ENCODE measurements at regions not wholly inside any gene's neighbourhood (a gene's known extent, or its start where the extent isn't known, plus 50 kb on each side); places are given as distances from the start of the nearest gene placed in this dataset.

GRCh38 chr3:6771171-6771570 lies 89.7 kb upstream of the GRM7 start:
- Histone ChIP-seq H3K27me3 (ENCODE audit: insufficient read depth, low read depth, low read length) (no peaks in the 10 kb centered on the region), H4K20me1 (ENCODE audit: insufficient read depth) (no peaks in the 10 kb centered on the region), H2AFZ (ENCODE audit: low read depth, low read length) (no peak overlapping the region), H3F3A (ENCODE audit: insufficient read depth, low read length, poor library complexity, severe bottlenecking) (peaks cover 13% of the 10 kb centered on the region), H3K4me3 (ENCODE audit: low read length) (peak overlapping the region; percentile 37), H3K9me3 (ENCODE audit: low read length) (no peaks in the 10 kb centered on the region), H3K4me2 (ENCODE audit: low read length) (peak overlapping the region; percentile 6), H3K27ac (ENCODE audit: low read length) (peak overlapping the region; percentile 63), H3K79me2 (replicated peaks; ENCODE audit: insufficient read depth, low read length) (no peaks in the 10 kb centered on the region), H3K9ac (ENCODE audit: low read length) (peak overlapping the region; percentile 34), H3K36me3 (ENCODE audit: insufficient read depth, low read length) (no peaks in the 10 kb centered on the region), H3K9me2 (ENCODE audit: insufficient read depth, low read length) (no peaks in the 10 kb centered on the region)
- TF ChIP-seq EP300 (conservative IDR thresholded peaks at IDR 0.05; ENCODE audit: poor library complexity, severe bottlenecking) (peak; percentile 65), POLR2AphosphoS5 (IDR thresholded peaks at IDR 0.05) (peak; percentile 58), TAF1 (IDR thresholded peaks at IDR 0.05; ENCODE audit: low read depth) (no peak), REST (IDR thresholded peaks at IDR 0.05; ENCODE audit: borderline replicate concordance) (no peak), SMC3 (conservative IDR thresholded peaks at IDR 0.05; ENCODE audit: poor library complexity) (no peak), MXI1 (conservative IDR thresholded peaks at IDR 0.05; ENCODE audit: poor library complexity, severe bottlenecking) (no peak), RAD21 (conservative IDR thresholded peaks at IDR 0.05) (no peak), EZH2 (IDR thresholded peaks at IDR 0.05; ENCODE audit: borderline replicate concordance, insufficient read depth, low read length, poor library complexity, severe bottlenecking) (no peak), CTCF (IDR thresholded peaks at IDR 0.05; ENCODE audit: poor library complexity, severe bottlenecking) (no peak)

GRCh38 chr3:6779140-6779539 lies 81.8 kb upstream of the GRM7 start:
- Histone ChIP-seq H3K27ac (ENCODE audit: low read length) (no peak overlapping the region), H3K9ac (ENCODE audit: low read length) (no peak overlapping the region), H3F3A (ENCODE audit: insufficient read depth, low read length, poor library complexity, severe bottlenecking) (no peaks in the 10 kb centered on the region), H3K4me2 (ENCODE audit: low read length) (no peak overlapping the region), H3K9me3 (ENCODE audit: low read length) (no peaks in the 10 kb centered on the region), H3K9me2 (ENCODE audit: insufficient read depth, low read length) (no peaks in the 10 kb centered on the region), H2AFZ (ENCODE audit: low read depth, low read length) (no peak overlapping the region), H3K36me3 (ENCODE audit: insufficient read depth, low read length) (no peaks in the 10 kb centered on the region), H4K20me1 (ENCODE audit: insufficient read depth) (no peaks in the 10 kb centered on the region), H3K4me3 (ENCODE audit: low read length) (no peak overlapping the region), H3K79me2 (replicated peaks; ENCODE audit: insufficient read depth, low read length) (no peaks in the 10 kb centered on the region), H3K27me3 (ENCODE audit: insufficient read depth, low read depth, low read length) (no peaks in the 10 kb centered on the region)
- TF ChIP-seq CTCF (IDR thresholded peaks at IDR 0.05; ENCODE audit: poor library complexity, severe bottlenecking) (no peak), TAF1 (IDR thresholded peaks at IDR 0.05; ENCODE audit: low read depth) (no peak), EZH2 (IDR thresholded peaks at IDR 0.05; ENCODE audit: borderline replicate concordance, insufficient read depth, low read length, poor library complexity, severe bottlenecking) (no peak), POLR2AphosphoS5 (IDR thresholded peaks at IDR 0.05) (no peak), MXI1 (conservative IDR thresholded peaks at IDR 0.05; ENCODE audit: poor library complexity, severe bottlenecking) (no peak), REST (IDR thresholded peaks at IDR 0.05; ENCODE audit: borderline replicate concordance) (no peak), EP300 (conservative IDR thresholded peaks at IDR 0.05; ENCODE audit: poor library complexity, severe bottlenecking) (no peak), RAD21 (conservative IDR thresholded peaks at IDR 0.05) (no peak), SMC3 (conservative IDR thresholded peaks at IDR 0.05; ENCODE audit: poor library complexity) (no peak)
